HG03196 (cell line): ENCODE measurements at regions not wholly inside any gene's neighbourhood (a gene's known extent, or its start where the extent isn't known, plus 50 kb on each side); places are given as distances from the start of the nearest gene placed in this dataset.

Source experiments
- ATAC-seq: cut with Tn5 transposase; IDR thresholded peaks from one replicate; pipeline ENCODE4 v1.9.1; 2021; ENCODE audit not compliant: unreplicated experiment

- ATAC-seq: no peak
Observed at GRCh38 chr13:80284290-80284689, 56.6 kb downstream of the SPRY2 start.

- ATAC-seq: no peak
Observed at GRCh38 chr13:80278706-80279105, 62.2 kb downstream of the SPRY2 start.

GRCh38 chr13:80276371-80277289, 64.3 kb downstream of the SPRY2 start:
- ATAC-seq: no peak

GRCh38 chr13:80274643-80275042, 66.3 kb downstream of the SPRY2 start:
- ATAC-seq: no peak

- ATAC-seq: no peak
Observed at GRCh38 chr13:80273718-80274117, 67.2 kb downstream of the SPRY2 start.

- ATAC-seq: no peak
Observed at GRCh38 chr13:80265348-80265747, 75.6 kb downstream of the SPRY2 start.

- ATAC-seq: no peak
Observed at GRCh38 chr13:80263745-80264513, 77.0 kb downstream of the SPRY2 start.

- no peak for ATAC-seq
Observed at GRCh38 chr13:80262051-80262695, 78.8 kb downstream of the SPRY2 start.

- ATAC-seq: peak; percentile 73
Observed at GRCh38 chr13:80259159-80259558, 81.8 kb downstream of the SPRY2 start.

- peak; percentile 75 for ATAC-seq
Observed at GRCh38 chr13:80256352-80256932, 84.5 kb downstream of the SPRY2 start.

- no peak for ATAC-seq
Observed at GRCh38 chr13:80255946-80256345, 85.0 kb downstream of the SPRY2 start.

- no peak for ATAC-seq
Observed at GRCh38 chr13:80251403-80251802, 89.5 kb downstream of the SPRY2 start.

GRCh38 chr13:80250213-80250810, 90.6 kb downstream of the SPRY2 start:
- no peak for ATAC-seq

- ATAC-seq: no peak
Observed at GRCh38 chr13:80249516-80250212, 91.3 kb downstream of the SPRY2 start.

- ATAC-seq: no peak
Observed at GRCh38 chr13:80245162-80245733, 95.7 kb downstream of the SPRY2 start.

- no peak for ATAC-seq
Observed at GRCh38 chr13:80244574-80244973, 96.4 kb downstream of the SPRY2 start.

GRCh38 chr13:80242728-80243427, 98.0 kb downstream of the SPRY2 start:
- no peak for ATAC-seq

- no peak for ATAC-seq
Observed at GRCh38 chr13:80239571-80240255, 101.2 kb downstream of the SPRY2 start.

GRCh38 chr13:80239116-80239515, 101.8 kb downstream of the SPRY2 start:
- ATAC-seq: no peak
